ENCODE measurements at regions not wholly inside any gene's neighbourhood (a gene's known extent, or its start where the extent isn't known, plus 50 kb on each side); places are given as distances from the start of the nearest gene placed in this dataset.

DNA sequence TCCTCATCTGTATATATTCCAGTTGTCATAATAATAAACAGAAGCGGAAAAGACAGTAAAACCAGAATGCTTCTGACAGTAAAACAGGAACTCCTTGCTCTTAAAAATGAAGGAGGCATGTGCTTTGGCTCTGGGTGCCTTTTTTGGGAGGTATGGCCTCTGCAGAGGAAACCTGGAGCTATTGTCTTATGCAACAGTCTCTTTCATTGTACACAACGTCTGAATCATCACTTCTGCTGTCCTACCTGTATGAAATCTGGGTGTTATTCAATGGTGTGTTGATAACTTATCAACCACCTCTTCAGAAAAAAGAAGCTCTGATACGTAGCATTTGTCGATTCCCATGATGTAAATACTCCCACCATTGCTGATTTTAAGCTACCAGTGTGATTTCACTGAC lies 64.8 kb downstream of the CDCA7 start:
- Mint-ChIP-seq H3K9me3 (no peaks in the 10 kb centered on the region), H3K27ac (no peak overlapping the region), H3K4me1 (no peaks in the 10 kb centered on the region), H3K4me3 (no peak overlapping the region), H3K27me3 (peaks cover 30% of the 10 kb centered on the region), H3K36me3 (ENCODE audit: low read depth) (no peaks in the 10 kb centered on the region)
- no peak for DNase-seq
- ChIA-PET POLR2A (no interaction called here), CTCF (no interaction called here)

DNA sequence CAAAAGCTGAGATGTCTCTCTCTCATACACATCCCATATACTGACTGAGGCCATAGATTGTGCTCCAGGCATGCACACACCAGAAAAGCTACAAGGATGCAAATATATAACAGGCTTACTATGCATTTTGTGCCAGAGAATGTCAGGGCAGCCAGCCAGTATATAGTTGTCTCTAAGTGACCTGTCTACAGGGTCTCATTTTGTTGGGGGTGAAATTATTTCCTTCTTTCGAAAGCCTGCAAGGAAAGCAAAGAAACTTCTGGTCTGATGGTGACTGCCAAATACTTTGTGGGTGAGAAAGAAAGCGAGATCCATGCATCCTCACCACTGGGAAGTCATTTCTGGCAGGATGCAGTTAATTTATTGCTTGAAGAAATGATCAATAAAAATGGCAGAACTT lies 70.2 kb downstream of the CDCA7 start:
- no peaks in the 10 kb centered on the region for H3K36me3 Mint-ChIP-seq (ENCODE audit: low read depth)
- H3K27me3 Mint-ChIP-seq, result peaks cover 26% of the 10 kb centered on the region
- DNase-seq, result no peak
- no peak overlapping the region for H3K27ac Mint-ChIP-seq
- no peaks in the 10 kb centered on the region for H3K4me1 Mint-ChIP-seq
- ChIA-PET CTCF (interaction anchor here (0.7 kb wide), 1 partner anchor 600 kb away, joined by 3 read pairs; no protein-coding TSS in a partner anchor), POLR2A (no interaction called here)
- H3K9me3 Mint-ChIP-seq, result no peaks in the 10 kb centered on the region
- no peak overlapping the region for H3K4me3 Mint-ChIP-seq

- H3K27me3 Mint-ChIP-seq, result peaks cover 25% of the 10 kb centered on the region
- H3K4me3 Mint-ChIP-seq, result no peak overlapping the region
- CTCF ChIA-PET, result interaction anchor here (1.0 kb wide), 1 partner anchor 26 kb away, joined by 3 read pairs; no protein-coding TSS in a partner anchor
- H3K27ac Mint-ChIP-seq, result no peak overlapping the region
- no peak for DNase-seq
- POLR2A ChIA-PET, result no interaction called here
- H3K9me3 Mint-ChIP-seq, result no peaks in the 10 kb centered on the region
- H3K36me3 Mint-ChIP-seq (ENCODE audit: low read depth), result no peaks in the 10 kb centered on the region
- no peaks in the 10 kb centered on the region for H3K4me1 Mint-ChIP-seq
Measured at GRCh38 chr2:173427887-173428668, 73.4 kb downstream of the CDCA7 start.

DNA sequence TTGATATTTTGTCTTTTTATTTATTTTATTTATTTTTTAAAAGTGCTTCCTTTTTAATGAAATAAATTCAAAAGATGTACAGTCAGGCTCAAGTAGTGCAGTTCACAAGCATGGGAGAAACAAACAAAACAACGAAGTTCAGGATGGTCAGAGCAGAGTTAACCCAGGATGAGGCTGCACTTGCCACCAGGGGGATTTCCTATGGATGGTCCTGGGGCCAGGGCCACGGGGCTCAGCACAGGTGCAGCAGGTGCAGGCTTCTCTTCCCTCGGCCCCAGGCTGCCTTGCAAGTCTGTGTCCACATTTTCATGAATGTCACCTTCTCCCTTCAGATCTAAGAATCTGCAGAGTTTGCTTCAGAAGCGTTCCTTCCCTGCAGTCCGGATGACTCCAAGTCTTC lies 76.5 kb downstream of the CDCA7 start:
- H3K27ac Mint-ChIP-seq, result no peak overlapping the region
- H3K27me3 Mint-ChIP-seq, result peaks cover 40% of the 10 kb centered on the region
- H3K9me3 Mint-ChIP-seq, result no peaks in the 10 kb centered on the region
- CTCF ChIA-PET, result no interaction called here
- DNase-seq, result no peak
- H3K4me1 Mint-ChIP-seq, result no peaks in the 10 kb centered on the region
- no peaks in the 10 kb centered on the region for H3K36me3 Mint-ChIP-seq (ENCODE audit: low read depth)
- no peak overlapping the region for H3K4me3 Mint-ChIP-seq
- POLR2A ChIA-PET, result no interaction called here

DNA sequence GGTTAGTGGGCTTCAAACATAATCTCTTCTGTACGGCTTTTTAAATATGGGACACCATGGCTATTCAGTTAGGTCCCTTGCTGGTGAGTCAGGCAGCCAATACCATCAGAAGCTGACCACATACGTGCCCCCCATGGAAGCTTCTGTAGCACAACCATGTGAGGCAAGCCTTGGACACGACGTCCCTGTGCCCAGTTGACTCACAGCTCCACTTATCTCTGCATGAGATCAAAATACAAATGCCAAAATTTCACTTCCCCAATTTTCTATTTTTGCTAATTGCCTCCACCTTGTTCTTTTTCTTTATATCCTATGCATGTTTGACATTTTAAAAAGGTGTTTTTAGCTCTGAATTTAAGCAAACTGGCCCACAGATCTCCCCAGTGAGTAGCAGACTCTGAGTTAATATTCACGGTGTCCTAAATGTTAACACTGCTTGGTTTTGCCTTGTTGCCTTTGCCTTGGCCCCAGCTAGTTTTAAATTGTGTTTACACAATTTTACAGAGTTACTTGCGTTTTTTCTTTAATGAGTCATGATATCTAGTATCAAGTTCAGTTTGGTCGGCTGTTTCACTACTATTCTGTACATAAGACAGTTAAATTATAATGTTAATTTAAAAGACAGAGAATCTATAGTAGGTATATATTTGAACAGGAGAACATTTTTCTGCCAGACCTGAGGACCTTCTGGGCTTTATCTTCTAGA lies 77.5 kb downstream of the CDCA7 start:
- ChIA-PET CTCF (interaction anchor here (0.9 kb wide), 1 partner anchor 17 kb away, joined by 3 read pairs; no protein-coding TSS in a partner anchor), POLR2A (no interaction called here)
- Mint-ChIP-seq H3K4me1 (no peaks in the 10 kb centered on the region), H3K36me3 (ENCODE audit: low read depth) (no peaks in the 10 kb centered on the region), H3K27ac (no peak overlapping the region), H3K4me3 (no peak overlapping the region), H3K27me3 (peaks cover 39% of the 10 kb centered on the region), H3K9me3 (no peaks in the 10 kb centered on the region)
- no peak for DNase-seq

GRCh38 chr2:173434762-173435569 lies 80.3 kb downstream of the CDCA7 start:
- Mint-ChIP-seq H3K36me3 (ENCODE audit: low read depth) (no peaks in the 10 kb centered on the region), H3K9me3 (no peaks in the 10 kb centered on the region), H3K27me3 (peaks cover 37% of the 10 kb centered on the region), H3K4me1 (no peaks in the 10 kb centered on the region), H3K27ac (no peak overlapping the region), H3K4me3 (no peak overlapping the region)
- ChIA-PET POLR2A (no interaction called here), CTCF (no interaction called here)
- DNase-seq, result no peak

DNA sequence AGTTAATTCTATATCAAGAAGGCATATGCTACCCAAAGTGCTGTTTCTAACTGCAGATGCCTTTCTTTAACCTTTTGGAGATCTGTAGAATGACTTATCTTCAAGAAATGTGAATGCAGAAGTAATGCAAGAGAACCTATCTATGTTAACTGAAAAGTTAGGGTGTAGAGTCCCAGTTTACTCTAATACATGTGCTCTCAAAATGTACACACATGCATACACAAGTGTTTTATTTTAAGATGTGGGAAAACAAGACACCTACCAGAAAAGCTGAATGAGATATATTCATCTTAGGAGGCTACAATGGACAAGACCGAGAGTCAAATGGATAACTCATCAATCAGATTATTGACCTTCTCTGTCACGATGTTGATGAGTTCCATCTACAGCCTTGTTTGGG lies 80.9 kb downstream of the CDCA7 start:
- H3K36me3 Mint-ChIP-seq (ENCODE audit: low read depth), result no peaks in the 10 kb centered on the region
- ChIA-PET CTCF (no interaction called here), POLR2A (no interaction called here)
- no peaks in the 10 kb centered on the region for H3K4me1 Mint-ChIP-seq
- DNase-seq, result no peak
- no peak overlapping the region for H3K4me3 Mint-ChIP-seq
- H3K9me3 Mint-ChIP-seq, result no peaks in the 10 kb centered on the region
- H3K27me3 Mint-ChIP-seq, result peaks cover 31% of the 10 kb centered on the region
- H3K27ac Mint-ChIP-seq, result no peak overlapping the region

DNA sequence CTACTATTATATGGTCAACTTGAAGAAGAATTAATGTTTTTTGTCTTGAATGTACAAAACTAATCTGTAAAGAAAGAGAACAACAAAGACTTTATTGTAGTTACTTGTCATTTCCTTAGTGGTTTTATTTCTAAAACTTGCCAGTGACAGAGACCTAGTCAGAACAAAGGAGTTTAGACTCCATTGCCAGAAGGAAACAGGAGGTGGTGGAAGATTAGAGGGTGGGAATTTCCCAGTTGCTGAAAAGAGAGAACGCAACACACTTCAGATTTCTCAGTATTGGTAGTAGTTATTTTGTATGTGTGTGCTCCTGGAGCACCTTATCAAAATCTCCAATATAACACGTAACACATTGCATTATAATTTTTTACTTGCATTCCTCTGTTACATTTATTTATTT lies 81.4 kb downstream of the CDCA7 start:
- Mint-ChIP-seq H3K27me3 (peaks cover 30% of the 10 kb centered on the region), H3K4me1 (no peaks in the 10 kb centered on the region), H3K4me3 (no peak overlapping the region), H3K27ac (no peak overlapping the region), H3K36me3 (ENCODE audit: low read depth) (no peaks in the 10 kb centered on the region), H3K9me3 (no peaks in the 10 kb centered on the region)
- ChIA-PET CTCF (no interaction called here), POLR2A (no interaction called here)
- no peak for DNase-seq

DNA sequence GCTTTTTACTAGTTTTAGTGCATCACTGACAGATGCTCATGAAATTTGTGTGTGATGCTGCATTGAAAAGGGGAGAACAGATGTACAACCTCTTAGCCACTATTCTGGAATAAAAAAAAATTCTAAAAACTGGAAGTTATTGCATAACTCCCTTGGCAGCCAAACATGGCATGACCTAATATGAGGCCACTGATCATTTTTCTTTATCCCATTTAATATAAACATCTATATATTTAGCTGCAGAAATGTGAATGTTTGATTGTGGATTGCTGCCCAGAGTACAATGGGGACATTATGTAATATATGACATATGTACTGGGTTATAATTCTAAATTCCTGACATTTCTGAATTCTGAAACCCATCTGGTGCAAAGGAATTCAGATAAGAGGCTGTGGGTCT lies 86.5 kb downstream of the CDCA7 start:
- no peaks in the 10 kb centered on the region for H3K9me3 Mint-ChIP-seq
- no peaks in the 10 kb centered on the region for H3K36me3 Mint-ChIP-seq (ENCODE audit: low read depth)
- H3K27ac Mint-ChIP-seq, result no peak overlapping the region
- no peak for DNase-seq
- H3K27me3 Mint-ChIP-seq, result peaks cover 6% of the 10 kb centered on the region
- CTCF ChIA-PET, result no interaction called here
- H3K4me3 Mint-ChIP-seq, result no peak overlapping the region
- no peaks in the 10 kb centered on the region for H3K4me1 Mint-ChIP-seq
- POLR2A ChIA-PET, result no interaction called here

- no peaks in the 10 kb centered on the region for H3K9me3 Mint-ChIP-seq
- no peaks in the 10 kb centered on the region for H3K4me1 Mint-ChIP-seq
- peaks cover 4% of the 10 kb centered on the region for H3K27me3 Mint-ChIP-seq
- H3K4me3 Mint-ChIP-seq, result no peak overlapping the region
- H3K27ac Mint-ChIP-seq, result no peak overlapping the region
- ChIA-PET CTCF (no interaction called here), POLR2A (no interaction called here)
- DNase-seq, result no peak
- H3K36me3 Mint-ChIP-seq (ENCODE audit: low read depth), result no peaks in the 10 kb centered on the region
Measured at GRCh38 chr2:173442542-173442941, 87.9 kb downstream of the CDCA7 start.

- POLR2A ChIA-PET, result no interaction called here
Measured at GRCh38 chr2:173446722-173447121, 92.0 kb downstream of the CDCA7 start.

DNA sequence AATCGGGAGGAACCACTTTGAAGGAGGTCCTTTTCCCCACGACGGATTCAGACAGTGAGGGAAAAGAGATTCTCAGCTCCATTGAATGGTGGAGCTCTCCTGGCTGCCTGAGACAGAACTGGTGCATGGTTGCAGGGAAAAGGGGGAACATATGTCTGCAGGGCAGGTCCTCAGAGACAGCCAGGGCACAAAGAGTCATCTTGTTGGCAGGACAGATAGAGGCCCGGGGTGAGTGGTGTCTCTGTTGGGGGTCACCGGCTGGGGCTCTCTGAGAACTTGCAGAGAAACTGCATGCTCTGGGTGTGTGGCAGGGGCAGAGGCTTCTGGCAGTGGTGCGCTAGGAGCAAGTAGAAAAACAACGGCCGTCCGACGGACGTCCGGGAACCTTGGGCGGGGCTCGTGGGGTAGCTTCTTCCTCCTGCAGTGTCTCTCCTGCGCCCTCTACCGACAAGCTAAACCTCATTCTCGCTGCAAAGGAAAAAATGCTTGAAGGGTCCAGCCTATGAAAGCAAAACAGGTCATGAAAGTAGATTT lies 94.3 kb downstream of the CDCA7 start:
- H3K27ac Mint-ChIP-seq, result peak overlapping the region; percentile 56
- no peaks in the 10 kb centered on the region for H3K36me3 Mint-ChIP-seq (ENCODE audit: low read depth)
- ChIA-PET CTCF (interaction anchor here (0.5 to 3.2 kb wide), 13 partner anchors 10 to 913 kb away, joined by 3 to 21 read pairs (median 4); no protein-coding TSS in a partner anchor), POLR2A (interaction anchor here (0.9 kb wide), 1 partner anchor 46 kb away, joined by 3 read pairs; no protein-coding TSS in a partner anchor)
- peak; percentile 79 for DNase-seq
- peak overlapping the region; percentile 50 for H3K4me3 Mint-ChIP-seq
- H3K9me3 Mint-ChIP-seq, result peaks cover 2% of the 10 kb centered on the region
- peaks cover 10% of the 10 kb centered on the region for H3K4me1 Mint-ChIP-seq
- H3K27me3 Mint-ChIP-seq, result peaks cover 18% of the 10 kb centered on the region

More at GRCh38 chr2:173446722-173447121, 92.0 kb downstream of the CDCA7 start:
- Mint-ChIP-seq H3K27ac (no peak overlapping the region), H3K4me1 (peaks cover 10% of the 10 kb centered on the region), H3K4me3 (no peak overlapping the region), H3K27me3 (peaks cover 8% of the 10 kb centered on the region), H3K9me3 (peaks cover 2% of the 10 kb centered on the region), H3K36me3 (ENCODE audit: low read depth) (no peaks in the 10 kb centered on the region)
- DNase-seq, result no peak
- CTCF ChIA-PET, result no interaction called here

- peaks cover 2% of the 10 kb centered on the region for H3K9me3 Mint-ChIP-seq
Measured at GRCh38 chr2:173451118-173451517, 96.4 kb downstream of the CDCA7 start.

More at GRCh38 chr2:173451118-173451517, 96.4 kb downstream of the CDCA7 start:
- ChIA-PET CTCF (no interaction called here), POLR2A (no interaction called here)
- Mint-ChIP-seq H3K36me3 (ENCODE audit: low read depth) (no peaks in the 10 kb centered on the region), H3K4me1 (peaks cover 10% of the 10 kb centered on the region), H3K27ac (no peak overlapping the region), H3K27me3 (peaks cover 20% of the 10 kb centered on the region), H3K4me3 (no peak overlapping the region)
- DNase-seq, result no peak

Data from activated CD4-positive, alpha-beta memory T cell treated with anti-CD3 and anti-CD28 coated beads, Interleukin-2, amount 10 ng/mL, durations not matched to agents 7 days and 5 days (primary cell).